GM19452 (cell line): ENCODE measurements at regions not wholly inside any gene's neighbourhood (a gene's known extent, or its start where the extent isn't known, plus 50 kb on each side); places are given as distances from the start of the nearest gene placed in this dataset.

Experiments
- ATAC-seq: cut with Tn5 transposase; IDR thresholded peaks from one replicate; pipeline ENCODE4 v1.9.1; 2021; ENCODE audit not compliant: unreplicated experiment

DNA sequence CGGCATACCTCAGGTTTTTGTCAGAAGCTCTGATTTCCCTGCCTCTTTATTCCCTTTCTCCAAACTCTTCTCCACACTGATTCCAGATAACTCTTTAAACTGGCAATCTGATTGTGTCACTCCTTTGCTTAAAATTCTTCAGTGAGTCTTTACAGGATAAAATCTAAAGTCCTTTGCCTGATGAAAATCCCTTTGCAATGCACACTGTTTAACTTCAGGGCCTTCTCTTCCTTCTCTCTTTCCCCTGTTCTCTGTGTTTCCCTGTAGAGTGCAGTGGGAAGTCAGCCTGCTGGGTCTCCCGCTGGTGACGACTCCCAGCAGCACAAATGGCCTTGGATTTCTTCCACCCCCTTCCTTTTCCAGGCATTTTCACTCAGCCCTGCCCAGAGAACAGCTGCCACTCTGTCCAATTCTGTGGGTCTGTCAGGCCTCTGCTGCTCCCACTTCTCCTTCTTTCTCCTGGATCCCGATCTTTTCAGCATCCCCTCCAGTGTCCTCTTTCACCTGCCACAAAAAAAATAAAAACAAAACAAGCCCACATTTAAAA lies 189.9 kb upstream of the NWD2 start:
- no peak for ATAC-seq

DNA sequence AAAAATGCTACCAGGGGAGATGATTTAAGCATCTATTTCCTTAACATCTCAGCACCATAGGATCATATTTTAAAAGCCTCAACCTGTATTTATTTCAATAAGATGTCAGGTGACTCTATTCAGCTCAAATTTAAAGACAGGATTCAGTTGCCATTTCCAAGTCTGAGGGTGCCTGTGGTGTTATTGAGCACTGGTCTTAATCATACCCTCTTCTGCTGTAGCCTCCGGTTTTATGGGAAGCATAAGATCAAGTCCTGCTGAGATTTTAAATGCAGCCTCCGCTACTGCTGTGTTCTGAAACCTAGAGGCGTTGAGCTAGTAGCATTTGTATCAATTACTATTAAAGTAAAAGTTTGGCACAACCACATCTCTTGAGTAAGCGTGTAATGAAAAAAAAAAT lies 185.7 kb upstream of the NWD2 start:
- ATAC-seq = no peak

DNA sequence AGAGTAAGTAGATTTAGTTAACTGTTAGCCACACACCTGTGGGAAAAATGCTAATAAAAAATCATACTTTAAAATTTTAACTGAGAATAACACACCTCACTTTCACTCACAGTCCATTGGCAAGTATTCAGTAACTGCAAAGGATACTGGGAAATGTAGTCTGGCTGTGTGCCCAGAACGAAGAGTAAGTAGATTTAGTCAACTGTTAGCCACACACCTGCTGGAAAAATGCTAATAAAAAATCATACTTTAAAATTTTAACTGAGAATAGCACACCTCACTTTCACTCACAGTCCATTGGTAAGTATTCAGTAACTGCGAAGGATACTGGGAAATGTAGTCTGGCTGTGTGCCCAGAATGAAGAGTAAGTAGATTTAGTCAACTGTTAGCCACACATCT lies 178.4 kb upstream of the NWD2 start:
- ATAC-seq = no peak

DNA sequence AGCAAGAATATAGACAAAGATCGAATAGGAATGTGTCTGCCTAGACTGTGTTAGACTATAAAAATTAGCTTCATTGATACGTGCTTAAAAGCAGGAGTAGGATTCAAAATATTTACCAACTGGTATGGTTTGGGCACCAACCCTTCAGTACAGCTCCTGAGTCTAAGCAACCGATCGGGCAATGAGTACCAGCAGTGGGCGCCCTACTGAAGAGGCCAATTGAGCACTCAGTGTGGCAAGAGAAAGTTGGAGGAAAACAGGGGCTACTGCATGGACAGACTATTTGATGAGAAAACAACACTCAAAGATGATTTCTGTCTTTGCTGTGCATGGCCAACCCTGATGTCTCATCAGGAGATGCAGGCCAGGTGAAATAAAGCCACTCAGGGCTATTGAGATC lies 176.0 kb upstream of the NWD2 start:
- ATAC-seq = no peak

DNA sequence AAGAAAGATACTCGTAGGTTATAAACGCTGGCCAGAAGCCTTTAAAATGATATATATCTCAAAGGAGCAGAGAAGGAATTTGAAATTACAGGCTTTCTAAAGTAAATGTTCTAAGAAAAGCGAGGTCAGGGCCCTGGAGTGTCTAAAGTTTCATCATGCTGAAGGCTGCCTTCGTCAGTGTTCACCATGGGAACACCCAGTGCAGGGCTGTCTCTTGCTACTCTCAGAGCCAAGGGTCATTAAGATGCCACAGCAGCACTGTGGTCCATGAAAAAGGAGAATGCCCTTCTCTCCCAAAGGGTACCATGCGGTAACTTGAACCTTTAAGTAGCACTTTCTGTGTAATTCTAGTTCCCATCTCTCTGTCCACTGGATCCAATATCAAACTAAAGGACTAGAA lies 174.5 kb upstream of the NWD2 start:
- ATAC-seq = no peak

DNA sequence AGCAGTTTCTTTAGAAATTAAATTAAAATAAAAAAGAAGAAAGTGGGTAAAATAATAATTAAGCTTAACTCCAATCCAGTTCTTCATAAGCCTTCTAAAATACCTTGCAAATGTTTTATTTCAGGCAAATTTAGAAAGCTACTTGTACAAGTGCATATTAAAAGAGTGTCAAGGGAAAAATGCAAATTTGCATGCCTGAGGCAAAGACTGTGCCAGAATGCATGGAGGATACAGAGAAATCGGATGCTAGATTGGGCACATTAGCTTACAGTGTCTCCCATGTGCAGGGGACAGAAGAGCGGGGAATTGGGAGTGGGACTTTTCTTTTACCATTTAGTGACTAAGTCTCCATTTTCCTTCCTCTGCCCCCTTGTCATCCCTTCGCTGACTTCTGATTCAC lies 173.0 kb upstream of the NWD2 start:
- ATAC-seq = no peak

DNA sequence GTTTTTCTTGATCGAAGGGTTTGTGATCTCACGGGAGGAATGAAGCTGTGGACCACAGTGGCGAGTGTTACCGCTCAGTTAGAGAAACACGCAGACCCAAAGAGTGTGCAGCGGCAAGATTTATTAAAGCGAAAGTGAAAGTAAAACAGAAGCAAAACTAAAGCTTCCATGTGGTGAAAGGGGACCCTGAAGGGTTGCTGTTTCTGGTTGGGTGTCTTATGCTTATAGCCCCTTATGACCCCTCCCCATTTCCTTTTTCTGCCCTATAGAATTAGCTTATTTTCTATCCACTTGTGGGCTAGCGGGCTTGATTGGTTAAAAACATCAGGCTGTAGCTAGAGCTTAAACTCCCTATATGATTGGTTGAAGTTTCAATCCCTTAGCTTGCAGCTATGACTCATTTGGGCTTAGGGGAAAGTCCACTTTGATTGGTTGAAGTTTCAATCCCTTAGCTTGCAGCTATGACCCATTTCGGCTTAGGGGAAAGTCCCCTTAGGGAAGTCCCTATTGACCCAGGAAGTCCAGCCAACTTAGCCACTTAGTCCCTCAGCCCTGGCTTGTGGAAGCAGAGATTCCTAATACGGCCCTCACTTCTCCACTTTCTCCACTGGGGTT lies 171.2 kb upstream of the NWD2 start:
- ATAC-seq = no peak

DNA sequence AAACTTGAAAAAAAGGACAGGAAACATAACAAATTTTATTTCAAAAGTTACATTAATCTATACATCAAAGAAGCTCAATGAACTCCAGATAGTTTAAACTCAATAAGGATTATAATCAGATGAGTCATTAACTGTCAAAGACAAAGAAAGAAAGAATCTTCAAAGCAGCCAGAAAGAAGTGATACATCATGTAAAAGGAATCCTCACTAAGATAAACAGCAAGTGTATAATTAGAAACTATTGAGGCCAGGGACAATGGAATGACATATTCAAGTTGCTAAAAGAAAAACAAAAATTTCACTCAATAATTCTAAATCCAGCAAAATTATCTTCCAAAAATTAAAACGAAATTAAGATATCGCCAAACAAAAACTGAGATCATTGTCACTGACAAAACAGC lies 161.6 kb upstream of the NWD2 start:
- no peak for ATAC-seq

DNA sequence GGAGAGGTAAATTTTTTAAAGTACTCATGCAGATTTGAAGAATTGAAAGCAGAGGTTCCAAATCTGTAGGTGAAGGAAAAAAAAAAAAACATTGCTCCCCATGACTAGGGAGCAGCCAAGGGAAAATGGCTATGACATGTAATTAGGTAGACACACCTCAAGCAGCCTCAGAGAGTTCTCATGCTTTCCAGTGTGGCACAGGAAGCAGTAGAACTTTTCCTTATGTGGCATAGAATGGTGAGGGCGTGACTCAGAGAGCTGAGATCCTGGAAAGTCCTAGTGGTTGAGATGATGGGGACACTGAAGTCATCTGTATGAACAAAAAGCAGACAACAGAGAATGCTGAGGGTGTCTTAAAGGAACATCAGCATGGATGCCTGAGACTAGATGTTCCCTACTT lies 148.6 kb upstream of the NWD2 start:
- ATAC-seq = no peak

DNA sequence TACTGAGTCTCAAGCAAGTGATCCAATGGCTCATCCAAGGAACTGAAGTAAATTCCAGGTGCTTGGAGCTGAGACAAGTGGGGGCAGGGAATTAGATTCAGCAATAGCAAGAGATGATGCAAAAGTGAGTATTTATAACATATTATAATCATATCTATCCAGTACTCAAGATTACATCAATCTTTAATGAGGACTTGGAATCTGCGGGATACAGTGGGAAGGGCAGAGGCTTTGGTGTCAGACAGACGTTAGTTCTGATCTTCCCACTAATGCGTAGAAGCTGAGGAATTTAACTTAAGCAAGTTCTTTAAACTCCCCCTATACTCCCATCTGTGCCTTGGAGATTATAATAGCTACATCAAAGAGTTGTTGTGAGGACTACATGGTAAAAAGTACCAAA lies 143.4 kb upstream of the NWD2 start:
- no peak for ATAC-seq

DNA sequence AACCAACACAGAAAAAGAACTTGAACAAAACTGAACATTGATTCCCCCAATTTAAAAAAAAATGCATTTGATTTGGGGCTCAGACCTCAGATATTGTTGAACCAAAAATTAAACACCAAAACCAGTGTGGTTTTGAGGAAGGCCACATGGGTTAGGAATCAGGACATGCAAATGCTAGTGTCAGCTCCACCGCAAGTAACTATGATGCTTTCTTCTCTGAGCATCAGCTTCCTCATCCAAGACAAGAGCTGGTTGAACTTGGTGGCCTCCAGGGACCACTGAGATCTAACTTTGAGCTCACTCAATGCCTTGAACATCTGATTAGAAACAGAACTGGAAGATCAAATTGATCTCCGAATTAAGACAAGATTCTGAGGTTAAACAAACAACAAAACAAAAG lies 142.9 kb upstream of the NWD2 start:
- no peak for ATAC-seq

DNA sequence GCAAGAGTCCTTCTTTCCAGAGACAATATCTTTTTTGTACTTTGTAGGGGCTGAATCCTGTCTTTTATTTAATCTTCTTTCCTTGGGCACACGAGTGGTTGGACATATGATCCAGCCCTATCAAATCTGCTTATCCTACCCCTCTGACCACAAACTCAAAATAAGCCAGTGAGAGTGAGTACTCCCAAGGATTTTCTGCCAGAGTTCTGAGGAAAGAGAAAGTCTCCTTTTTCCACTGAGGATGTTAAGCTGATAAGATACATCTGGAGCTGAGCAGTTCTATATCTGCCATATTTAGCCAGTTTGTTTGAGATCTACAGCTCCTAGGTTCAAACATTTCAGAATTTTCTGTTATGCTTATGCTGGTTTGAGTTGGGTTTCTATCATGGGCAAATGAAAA lies 134.8 kb upstream of the NWD2 start:
- ATAC-seq = no peak

DNA sequence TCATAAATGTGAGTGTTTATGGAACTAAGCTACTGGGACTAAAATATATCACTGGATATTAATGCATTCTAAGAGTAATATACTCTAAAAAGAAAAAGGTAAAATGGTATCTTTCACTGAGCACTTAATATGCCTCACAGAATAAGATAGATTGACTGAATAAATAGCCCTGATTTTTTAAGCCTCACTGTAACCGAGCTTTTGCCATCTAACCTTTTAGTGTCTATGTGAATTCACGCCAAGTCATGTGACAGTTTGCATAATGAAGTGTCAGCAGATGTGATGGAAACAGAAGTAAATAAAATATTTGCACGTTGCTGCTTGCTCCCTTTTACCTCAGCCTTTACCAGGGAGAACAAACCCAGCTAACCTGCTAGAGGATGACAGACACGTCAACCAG lies 119.7 kb upstream of the NWD2 start:
- ATAC-seq = no peak

DNA sequence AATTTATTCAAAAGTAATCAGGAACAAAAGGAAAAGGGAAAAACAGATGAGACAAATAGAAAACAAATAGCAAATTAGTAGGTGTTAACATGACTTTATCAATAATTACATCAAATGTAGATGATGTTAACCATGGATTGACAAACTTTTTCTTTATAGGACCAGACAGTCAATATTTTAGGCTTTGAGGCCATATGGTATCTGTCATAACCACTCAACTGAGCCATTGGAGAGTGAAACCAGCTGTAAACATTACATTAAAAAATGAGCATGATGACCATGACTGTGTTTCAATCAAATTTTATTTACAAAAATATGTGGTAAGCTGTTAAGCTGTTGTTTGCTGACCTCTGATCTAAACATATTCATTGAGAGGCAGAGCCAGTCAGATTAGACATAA lies 118.5 kb upstream of the NWD2 start:
- no peak for ATAC-seq

DNA sequence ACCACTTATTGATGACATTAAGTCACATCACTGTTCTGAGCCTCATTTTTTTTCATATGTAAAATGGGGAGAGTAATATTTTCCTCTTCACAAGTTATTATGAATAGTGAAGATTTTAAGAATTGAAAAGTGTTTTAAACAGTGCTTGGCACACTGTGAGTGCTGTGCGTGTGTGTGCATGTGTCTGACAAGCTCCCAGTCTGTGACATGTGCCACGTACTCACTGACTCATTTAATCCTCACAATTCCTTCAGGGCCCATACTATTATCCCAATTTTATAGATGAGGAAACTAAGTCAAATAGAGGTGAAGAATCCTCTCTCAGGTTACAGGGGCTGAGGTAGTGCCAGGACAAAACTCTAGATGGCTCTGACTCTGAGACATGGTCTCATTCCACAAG lies 114.1 kb upstream of the NWD2 start:
- no peak for ATAC-seq

DNA sequence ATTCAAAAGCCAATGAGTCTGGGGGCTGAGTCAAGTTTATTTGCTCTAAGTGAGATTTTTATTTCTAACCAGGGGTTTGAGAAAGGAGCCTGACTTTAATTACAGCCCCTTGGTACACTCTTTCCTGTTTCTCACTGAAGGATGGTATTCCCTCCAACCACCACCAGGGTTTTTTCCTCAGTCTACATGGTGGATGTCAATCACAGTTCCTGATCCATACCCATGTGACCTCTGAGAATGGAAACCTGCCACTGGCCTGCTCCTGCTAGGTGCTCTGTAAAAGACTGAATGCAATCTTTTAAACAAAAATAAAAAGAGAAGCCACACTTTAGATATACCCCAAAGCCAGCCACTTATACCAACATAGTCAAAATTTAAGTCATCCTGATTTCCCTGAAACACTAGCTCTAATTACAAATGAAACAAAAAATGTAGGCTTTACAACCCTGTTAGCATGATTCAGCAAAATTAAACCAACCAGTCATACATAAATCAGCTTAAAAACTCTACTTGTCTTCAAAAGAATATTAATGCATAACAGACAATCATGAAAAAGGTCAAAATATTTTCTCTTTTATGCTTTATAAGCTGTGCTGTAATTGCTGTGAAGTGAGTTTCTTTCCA lies 112.1 kb upstream of the NWD2 start:
- no peak for ATAC-seq

DNA sequence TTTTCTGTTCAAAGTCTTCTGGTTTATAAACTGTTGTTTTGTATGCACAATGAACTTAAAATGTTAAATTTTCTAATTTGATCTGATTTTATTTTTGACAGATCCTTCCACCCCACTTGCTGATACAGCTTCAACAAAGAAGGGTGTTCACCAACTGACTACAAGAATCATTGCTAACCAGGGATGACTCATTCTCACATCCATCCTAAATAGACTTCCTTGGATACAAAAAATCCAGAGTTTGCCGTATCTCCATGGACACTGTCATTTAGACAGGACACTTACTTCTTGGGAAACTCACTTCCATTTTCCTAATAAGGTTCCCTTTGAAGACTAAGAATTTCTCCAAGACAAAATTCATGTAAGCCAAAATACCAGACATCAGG lies 111.6 kb upstream of the NWD2 start:
- no peak for ATAC-seq

DNA sequence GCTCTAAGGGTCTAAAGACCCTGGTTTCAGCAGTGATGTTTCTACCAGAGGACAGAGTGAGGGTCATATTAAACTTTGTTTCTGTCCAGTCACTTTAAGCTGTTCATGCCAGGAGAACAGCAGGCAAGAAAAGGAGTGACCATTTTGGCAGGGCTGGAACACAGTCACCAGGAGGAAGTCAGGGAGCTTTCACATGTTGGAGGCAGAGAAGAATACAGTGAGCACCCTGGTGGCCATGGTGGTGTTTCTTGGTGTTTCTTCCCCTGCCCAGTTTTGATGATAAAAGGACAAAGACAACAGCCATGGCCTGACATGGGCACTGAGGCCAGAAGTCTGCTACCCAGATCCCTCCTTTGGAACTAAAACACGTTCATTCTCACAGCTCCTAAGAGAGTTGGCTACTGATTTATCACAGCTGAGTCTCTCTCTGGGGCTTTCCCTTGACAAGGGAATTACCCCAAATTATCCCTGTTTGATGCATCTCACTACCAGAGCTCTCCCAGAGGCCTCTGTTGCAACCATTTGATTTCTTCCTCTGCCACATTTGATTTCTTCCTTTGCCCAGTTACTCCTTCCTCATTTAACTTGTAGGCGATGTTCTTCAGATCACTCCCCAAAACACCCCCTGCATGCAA lies 106.4 kb upstream of the NWD2 start:
- peak; percentile 82 for ATAC-seq

DNA sequence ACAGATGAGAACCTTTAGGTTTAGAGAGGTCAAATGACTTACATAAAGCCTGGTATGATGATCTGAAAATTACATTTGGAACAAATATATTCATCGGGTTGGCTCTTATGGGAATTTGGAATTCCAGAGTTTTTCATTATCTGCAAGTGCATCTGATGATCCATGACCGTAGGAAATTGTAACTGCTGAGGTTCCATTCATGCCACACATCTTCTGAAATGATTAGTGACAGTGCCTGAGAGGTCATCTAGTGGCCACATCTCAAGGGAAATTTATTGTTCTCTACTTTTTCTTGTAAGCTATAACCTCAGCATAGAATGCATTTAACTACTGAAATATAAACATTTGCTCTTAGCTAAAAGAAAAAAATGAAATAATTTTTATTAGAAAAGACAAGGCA lies 105.8 kb upstream of the NWD2 start:
- ATAC-seq = no peak

DNA sequence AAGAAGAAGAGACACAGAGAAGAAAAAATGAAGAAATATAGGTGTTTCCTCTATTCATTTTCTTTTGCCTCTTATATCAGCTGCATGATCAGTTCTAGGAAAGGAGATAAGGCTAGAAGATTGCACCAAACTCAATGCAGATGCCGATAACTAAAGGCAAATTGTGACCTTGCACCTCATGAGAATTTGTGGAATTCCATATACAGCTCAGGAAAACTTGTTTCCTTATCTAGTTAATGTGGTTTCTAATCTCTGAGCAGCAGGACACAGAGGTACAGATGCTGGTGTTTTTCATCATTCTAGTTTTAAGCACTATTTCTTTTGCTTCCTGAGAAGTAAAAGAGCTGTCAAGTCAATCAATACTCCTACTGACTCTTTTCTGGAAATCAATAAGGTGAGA lies 104.6 kb upstream of the NWD2 start:
- no peak for ATAC-seq

DNA sequence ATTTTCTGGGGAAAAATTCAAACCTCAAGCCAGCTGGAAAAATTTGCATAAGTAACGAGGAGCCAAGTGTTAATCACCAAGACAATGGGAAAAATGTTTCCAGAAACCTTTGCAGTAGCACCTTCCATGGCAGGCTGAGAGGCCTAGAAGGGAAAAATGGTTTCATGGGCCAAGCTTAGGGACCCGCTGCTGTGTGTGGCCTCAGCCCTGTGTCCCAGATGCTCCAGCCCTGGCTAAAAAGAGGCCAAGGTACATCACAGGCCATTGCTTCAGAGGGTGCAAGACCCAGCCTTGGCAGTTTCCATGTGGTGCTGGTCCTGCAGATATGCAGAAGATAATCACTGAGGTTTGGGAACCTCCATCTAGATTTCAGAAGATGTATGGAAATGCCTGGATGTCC lies 98.3 kb upstream of the NWD2 start:
- no peak for ATAC-seq

DNA sequence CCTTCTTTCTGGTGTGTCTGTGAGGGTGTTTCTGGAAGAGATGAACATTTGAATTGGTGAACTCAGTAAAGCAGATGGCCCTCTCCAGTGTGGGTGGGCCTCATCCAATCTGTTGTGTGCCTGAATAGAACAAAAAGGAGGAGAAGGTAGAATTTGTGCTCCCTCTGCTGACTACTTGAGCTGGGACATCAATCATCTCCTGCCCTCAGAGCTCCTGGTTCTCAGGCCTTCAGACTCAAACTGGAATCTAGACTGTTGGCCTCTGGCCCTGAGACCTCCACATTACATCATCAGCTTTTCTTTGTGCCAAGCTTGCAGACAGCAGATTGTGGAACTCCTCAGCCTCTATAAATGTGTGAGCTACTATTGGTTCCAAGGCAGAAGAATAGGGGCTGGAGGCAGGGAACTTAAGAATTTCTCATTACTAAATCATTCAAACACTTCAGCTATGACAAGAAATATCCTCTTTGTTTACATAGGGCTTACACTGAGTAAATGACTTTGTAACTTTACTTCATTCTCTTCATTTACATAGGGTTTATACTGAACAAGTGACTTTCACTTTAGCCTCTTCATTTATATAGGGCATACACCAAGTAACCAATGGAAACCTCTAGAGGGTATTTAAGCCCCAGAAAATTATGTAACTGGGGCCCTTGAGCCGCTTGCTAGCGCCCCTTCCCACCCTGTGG lies 86.9 kb upstream of the NWD2 start:
- no peak for ATAC-seq
